ENCODE measurements at regions not wholly inside any gene's neighbourhood (a gene's known extent, or its start where the extent isn't known, plus 50 kb on each side); places are given as distances from the start of the nearest gene placed in this dataset.
"Not testable (repeated sequence)": the region's sequence is repeated elsewhere in the genome, so short reads cannot be mapped to it uniquely, and the experiment has no call there.

DNA sequence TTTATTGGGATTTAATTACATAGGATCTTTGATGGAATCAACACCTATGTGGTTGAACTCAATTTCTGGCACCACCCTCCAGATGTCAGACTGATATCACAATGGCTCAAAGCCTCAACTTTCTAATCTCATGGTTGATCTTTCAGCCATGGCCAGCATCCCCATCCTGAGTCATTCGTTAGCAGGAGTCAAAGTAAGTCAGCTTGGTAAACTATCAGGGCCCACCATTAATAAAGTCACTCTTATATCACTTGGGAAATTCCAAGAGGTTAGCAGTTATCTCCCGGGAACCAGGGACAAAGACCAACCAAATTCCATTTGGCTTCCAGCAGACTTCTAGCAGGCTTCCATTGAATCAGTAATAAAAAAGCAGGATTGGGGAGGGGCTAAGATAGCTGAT lies 50.7 kb upstream of the TNFSF4 start:
- no peak for DNase-seq

DNA sequence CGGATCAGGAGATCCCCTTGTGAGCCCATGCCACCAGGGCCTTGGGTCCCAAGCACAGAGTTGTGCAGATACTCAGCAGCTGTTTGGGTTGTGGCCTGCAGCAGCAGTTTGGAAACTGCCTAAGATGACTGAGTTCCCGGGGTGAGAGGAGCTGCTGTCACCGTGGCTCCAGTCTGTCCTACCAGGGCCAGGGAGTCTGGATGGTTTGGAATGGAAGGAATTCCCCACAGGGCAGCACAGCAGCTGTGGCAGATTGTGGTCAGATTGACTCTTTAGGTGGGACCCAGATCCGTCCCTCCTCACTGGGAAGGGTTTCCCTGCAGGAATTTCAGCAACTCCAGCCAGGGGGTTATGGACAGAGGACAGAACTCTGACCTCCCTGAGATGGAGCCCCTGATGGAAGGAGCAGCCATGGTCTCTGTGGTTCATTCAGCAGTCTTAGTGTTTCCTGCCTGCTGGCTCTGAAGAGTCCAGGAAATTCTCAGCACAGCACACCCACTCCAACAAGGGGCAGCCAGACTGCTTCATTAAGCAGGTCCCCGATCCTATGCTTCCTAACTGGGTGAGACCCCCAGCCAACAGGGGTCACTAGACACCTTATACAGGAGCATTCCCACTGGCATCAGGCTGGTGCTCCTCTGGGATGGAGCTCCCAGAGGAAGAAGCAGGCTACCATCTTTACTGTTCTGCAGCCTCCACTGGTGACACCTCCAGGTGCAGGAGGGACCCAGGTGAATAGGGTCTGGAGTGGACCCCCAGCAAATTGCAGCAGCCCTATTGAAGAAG lies 51.5 kb upstream of the TNFSF4 start:
- no peak for DNase-seq

DNA sequence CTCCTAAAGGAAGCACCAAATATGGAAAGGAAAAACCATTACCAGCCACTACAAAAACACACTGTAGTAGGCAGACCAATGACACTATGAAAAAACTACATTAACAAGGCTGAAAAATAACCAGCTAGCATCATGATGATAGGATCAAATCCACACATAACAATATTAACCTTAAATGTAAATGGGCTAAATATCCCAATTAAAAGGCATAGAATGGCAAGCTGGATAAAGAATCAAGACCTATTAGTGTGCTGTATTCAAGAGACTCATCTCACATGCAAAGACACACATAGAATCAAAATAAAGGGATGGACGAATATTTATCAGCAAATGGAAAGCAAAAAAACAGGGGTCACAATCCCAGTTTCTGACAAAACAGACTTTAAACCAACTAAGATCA lies 53.2 kb upstream of the TNFSF4 start:
- not testable (repeated sequence) for DNase-seq

DNA sequence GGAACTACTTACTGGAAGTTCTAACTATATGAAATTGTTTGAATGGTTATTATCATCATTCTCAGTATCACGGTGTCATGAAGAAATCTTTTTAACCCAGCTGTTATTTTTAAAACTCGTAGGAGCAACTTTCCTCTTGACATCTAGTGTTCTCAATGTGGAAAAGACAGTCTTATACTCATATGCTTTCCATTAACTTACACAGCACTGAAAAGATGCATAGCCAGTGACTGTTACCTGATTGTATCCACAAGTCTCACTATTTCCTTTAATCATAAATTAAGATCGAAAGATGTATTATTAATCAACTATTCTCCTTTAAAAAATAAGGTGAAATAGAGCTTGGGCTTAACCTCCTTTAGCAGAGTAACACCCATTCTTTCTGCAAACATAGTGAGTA lies 59.7 kb upstream of the TNFSF4 start:
- no peak for DNase-seq

DNA sequence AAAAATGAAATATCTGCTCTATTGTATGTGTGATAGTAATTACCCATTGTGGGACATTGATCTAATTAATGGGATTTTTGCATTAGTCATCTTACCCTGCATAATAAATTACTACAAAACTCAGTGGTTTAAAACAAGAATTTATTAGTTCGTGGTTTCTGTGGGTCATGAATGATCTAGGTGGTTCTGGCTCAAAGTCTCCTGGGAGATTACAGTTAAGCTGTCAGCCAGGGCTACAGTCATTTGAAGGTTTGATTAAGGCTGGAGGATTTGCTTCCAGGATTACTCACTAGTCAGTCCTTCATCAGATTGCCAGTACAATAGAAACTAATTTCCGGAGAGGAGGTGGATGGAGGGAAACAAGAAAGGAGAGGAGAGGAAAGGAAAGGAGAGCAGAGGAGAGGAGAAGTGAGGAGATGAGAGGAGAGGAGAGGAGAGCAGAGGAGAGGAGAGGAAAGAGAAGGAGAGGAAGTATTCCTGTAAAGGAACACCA lies 60.4 kb upstream of the TNFSF4 start:
- DNase-seq, result no peak

DNA sequence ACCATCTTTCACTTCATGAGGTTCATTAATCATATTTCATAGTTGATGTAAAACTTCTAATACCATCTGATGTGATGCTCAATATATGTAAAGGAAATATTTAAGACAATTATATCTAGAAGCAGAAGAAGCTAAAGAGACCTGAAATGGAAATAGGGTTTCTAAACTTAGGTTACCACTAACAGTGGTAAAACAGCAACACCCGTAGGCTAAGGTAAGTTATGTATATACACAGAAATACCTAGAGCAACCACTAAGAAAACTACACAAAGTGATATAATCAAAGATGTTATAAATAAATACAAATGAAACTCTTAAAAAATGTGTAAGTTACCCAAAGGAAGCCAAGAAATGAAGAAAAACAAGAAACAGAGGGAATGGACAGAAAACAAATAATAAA lies 61.1 kb upstream of the TNFSF4 start:
- DNase-seq, result no peak

DNA sequence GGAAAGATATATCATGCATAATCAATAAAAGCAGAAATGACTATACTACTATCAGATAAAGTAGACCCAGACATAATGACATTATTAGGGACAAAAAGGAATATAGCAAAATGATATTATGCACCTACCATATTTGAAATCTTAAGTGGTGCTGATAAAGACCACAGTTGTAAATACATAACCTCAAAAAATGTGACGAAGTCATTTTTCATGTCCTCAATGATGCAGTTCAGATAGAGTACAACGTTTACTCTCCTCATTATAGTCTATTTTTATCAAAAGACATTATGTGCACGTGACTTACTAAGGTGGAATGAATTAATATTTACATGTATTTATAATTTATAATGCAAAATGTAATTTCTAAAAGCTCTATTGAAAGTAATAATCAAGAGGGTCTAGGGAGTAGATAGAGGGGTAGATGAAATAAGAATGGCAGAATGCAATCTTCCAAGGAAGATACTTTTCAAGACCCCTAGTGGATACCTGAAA lies 61.7 kb upstream of the TNFSF4 start:
- no peak for DNase-seq

GRCh38 chr1:173269490-173270230 lies 62.5 kb upstream of the TNFSF4 start:
- DNase-seq, result no peak

DNA sequence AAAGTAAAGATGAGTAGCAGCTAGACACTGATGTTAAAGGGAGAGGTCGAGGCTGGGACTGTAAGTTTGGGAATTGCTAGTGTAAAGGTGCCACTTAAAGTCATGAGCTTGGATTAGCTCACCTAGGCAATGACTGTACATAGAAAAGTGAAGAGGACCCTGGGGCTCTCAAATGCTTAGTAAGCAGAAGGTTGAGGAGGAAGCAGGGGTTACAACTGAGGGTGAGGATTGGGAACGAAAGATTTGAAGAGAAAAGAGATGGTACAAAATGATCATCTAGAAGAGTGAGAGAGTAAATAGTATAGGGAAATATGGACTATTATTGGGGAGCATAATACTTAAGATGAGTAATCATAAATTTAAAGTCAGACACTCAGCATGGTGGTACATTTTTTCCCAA lies 63.1 kb upstream of the TNFSF4 start:
- DNase-seq, result no peak

DNA sequence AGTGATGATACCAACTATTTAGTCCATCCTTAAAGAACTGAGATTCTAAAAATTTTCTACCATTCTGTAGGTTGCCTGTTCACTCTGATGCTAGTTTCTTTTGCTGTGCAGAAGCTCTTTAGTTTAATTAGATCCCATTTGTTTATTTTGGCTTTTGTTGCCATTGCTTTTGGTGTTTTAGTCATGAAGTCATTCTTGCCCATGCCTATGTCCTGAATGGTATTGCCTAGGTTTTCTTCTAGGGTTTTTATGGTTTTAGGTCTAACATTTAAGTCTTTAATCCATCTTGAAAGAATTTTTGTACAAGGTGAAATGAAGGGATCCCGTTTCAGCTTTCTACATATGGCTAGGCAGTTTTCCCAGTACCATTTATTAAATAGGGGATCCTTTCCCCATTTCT lies 63.9 kb upstream of the TNFSF4 start:
- DNase-seq, result not testable (repeated sequence)

GRCh38 chr1:173275496-173275895 lies 68.4 kb upstream of the TNFSF4 start:
- no peak for DNase-seq

DNA sequence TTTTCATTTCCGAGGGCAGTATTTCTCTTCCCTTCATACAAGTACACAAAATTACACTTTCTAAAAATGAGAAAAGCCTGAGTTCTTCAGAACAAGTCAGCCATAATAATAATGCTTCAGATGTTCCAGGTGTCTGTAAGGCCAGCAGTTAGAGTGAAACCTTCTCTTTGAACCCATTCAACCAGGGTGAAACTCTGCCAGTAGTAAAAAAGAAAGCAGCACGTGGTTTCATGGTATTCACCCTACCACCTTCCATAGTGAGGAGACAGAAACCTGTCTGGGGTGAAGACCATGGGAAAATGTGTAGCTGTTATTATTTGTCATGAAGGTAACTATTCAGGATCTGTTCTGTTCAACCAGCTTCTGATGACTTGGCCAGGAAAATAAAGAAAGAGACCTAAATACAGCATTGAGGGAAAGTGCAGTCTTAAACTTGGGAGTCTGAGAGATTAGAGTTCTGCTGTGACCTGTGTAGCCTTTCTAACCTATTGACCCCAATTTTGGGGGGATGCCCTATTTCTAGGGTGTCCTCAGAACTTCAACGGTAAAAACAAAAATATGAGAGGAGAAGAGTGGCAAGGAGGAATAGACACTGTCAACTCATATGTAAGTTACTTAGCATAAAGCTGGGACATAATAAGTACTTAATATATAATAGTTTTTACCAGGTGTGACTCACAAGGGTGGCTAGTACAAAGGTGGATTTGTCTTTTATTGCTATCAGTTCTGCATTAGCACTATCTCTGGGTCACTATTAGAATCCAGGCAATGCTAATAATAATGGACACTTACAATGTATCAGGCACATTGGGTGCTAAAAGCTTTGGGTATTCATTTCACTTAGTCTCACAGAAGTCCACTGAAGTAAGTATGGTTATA lies 70.0 kb upstream of the TNFSF4 start:
- no peak for DNase-seq

DNA sequence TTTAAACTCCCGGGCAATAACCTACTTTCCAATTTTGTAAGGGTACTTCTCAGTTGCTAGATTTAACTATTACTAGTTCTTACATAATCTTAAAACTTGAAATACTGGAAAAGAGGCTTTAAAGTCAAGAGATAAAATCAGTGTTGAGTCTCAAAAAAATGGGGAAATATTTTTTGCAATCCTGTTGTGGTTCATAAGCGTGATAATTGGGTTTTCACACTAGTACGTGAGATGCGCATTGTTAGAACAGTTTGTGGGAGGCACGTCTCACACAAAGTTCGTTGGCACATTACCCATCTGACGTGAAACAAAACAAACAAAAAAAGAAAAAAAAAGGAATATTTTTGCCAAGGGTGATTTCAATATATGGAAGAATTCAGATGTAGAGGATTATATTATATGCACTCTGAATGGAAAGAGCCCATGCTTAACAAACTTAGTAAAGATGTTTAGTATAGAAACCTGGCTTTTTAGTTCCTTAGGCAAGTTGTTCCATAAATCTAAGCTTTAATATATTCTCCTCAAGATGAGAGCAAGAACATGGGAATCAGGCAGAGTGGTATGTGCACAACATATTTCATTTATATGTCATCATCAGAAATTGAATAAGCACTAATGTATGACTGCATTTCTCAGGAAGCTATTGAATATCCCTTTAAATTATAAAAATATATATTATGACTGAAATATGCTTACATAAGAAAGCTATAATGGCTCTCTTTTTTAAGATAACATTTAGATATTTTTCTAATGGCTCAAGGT lies 73.9 kb upstream of the TNFSF4 start:
- DNase-seq, result no peak

- DNase-seq, result no peak
Measured at GRCh38 chr1:173285048-173285447, 77.9 kb upstream of the TNFSF4 start.

DNA sequence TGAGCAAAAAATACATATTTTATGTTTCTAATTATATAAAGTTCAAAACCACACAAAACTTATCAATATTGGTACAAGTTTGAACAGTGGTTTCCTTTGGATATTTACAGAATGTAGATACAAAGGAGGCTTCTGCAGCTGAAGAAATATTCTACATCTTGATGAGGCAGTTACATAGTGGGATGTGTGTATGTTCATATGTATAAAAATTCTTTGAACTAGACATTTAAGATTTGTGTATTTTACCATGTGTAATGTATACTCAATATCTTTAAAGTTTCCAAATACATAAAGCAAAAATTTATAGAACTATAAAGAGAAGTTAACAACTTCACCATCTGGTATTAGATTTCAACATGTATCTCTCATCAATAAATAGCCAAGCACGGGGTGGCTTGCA lies 80.7 kb upstream of the TNFSF4 start:
- no peak for DNase-seq

DNA sequence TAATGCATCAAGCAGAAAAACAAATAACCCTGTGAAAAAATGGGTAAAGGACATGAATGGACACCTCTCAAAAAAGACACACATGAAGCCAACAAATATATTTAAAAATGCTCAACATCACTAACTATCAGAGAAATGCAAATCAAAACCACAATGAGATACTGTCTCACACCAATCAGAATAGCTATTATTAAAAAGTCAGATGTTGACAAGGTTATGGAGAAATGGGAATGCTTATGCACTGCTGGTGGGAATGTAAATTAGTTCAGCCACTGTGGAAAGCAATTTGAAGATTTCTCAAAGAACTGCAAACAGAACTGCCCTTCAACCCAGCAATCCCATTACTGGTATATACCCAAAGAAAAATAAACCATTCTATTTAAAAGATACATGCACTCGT lies 86.6 kb upstream of the TNFSF4 start:
- no peak for DNase-seq

DNA sequence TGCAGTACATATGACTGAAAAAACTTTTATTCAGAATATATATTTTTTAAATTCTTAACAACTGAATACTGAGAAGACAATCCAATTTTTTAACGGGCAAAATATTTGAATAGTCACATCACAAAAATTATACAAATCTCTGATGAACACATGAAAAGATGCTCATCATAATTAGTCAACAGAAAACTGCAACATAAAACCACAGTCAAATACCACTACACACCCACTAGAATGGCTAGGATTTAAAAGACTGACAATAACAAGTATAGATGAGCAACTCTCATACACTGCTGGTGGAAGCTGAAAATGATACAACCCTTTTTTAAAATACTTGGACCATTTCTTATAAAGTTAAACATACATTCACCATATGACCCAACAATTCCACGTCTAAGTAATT lies 87.7 kb upstream of the TNFSF4 start:
- no peak for DNase-seq

DNA sequence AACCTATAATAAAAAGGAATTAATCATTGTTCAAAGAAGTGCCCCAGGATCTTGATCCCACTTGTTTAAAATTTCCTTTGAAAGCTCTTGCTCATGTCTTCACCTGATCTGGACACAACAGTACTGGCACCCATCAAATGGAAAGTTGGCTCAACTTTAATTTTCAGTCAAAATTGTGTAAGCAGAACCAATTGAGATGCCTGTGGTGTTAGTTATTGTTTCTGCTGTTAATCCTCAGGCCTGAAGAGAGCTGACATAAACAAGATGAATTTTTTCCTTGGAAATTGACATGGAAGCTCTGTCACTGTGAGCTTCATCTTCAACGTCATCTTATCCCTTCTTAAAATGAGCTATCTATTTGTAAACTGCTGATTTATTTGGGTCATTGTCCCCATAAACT lies 88.3 kb upstream of the TNFSF4 start:
- no peak for DNase-seq

- DNase-seq, result no peak
Measured at GRCh38 chr1:173295995-173296394, 88.9 kb upstream of the TNFSF4 start.

GRCh38 chr1:173297798-173298391 lies 90.8 kb upstream of the TNFSF4 start:
- DNase-seq, result no peak

DNA sequence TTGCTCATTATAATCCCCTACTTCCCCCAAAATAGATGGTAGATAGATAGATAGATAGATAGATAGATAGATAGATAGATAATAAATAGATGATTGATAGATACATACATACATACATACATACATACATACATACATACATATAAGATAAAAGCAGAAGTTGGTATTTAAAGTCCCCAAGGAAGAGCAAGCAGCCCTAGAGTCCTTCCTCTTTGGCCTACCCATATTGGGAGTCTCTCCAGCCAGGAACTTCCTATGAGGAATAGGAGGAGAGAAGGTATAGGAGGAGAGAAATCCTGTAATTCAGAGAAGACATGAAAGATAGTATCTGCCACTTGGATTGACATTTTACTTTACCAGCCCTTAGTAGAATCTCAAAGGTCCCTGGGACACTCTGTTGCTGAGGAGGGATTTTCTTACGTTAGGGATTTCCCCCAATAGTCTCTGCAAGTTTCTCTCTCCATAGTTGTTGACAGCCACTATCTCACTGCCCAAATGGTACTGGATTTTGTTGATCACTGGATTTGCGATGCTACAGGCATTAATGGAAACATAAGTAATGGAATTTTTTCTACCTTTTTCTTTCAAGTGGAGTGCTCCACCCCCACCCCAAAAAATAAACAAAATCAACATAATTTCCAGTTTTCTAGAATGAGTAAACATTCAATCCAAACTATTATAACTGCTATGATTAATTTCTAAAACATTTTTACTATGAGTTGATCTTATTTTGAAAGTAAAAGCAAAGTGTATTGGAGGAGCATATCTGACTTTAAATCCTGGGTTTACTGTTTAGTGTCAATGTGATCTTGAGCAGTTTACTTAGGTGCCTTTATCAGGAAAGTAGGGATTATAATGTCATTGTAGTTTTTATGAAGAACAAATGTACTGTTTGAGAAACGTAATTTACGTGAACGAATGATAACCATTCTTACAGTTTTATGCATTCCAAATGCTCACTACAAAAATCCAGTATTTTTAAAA lies 93.2 kb upstream of the TNFSF4 start:
- no peak for DNase-seq
